Mesenchymal stem cell (in vitro differentiated cells and primary cell): ENCODE measurements at regions not wholly inside any gene's neighbourhood (a gene's known extent, or its start where the extent isn't known, plus 50 kb on each side); places are given as distances from the start of the nearest gene placed in this dataset.

Experiments used
- DNase-seq: peaks from one replicate; pipeline ENCODE4 v3.0.0-alpha.2; 2013
- H2AFZ ChIP-seq: one replicate; pipeline ENCODE4 v1.6.1; 2013; ENCODE audit warnings: low read depth, mild to moderate bottlenecking, control low read depth, inconsistent platforms, low read length, moderate library complexity
- H2AK5ac ChIP-seq: 2 replicates; pipeline ENCODE4 v1.6.1; 2013; ENCODE audit warnings: low read length, moderate library complexity, mild to moderate bottlenecking, inconsistent platforms; ENCODE audit not compliant: severe bottlenecking
- H2BK120ac ChIP-seq: one replicate; pipeline ENCODE4 v1.6.1; 2013; ENCODE audit warnings: low read depth, mild to moderate bottlenecking, inconsistent platforms, low read length, moderate library complexity
- H2BK12ac ChIP-seq, 2 experiments: one replicate each; pipeline ENCODE4 v1.6.1; 2013; ENCODE audit warnings: inconsistent platforms in 2 of 2, low read length in 2 of 2, mild to moderate bottlenecking in 2 of 2, moderate library complexity in 2 of 2, control low read depth in 1 of 2
- H2BK15ac ChIP-seq: one replicate; pipeline ENCODE4 v1.6.1; 2013; ENCODE audit warnings: mild to moderate bottlenecking, low read depth, inconsistent platforms; ENCODE audit not compliant: poor library complexity, severe bottlenecking
- H2BK5ac ChIP-seq: 2 replicates; pipeline ENCODE4 v1.6.1; 2013; ENCODE audit warnings: low read depth, mild to moderate bottlenecking, low read length, control low read depth, inconsistent platforms; ENCODE audit not compliant: poor library complexity, severe bottlenecking
- H3K14ac ChIP-seq, 2 experiments: one replicate each; pipeline ENCODE4 v1.6.1; 2013; ENCODE audit warnings: inconsistent platforms in 2 of 2, low read length in 2 of 2, control low read depth in 1 of 2, mild to moderate bottlenecking in 1 of 2, moderate library complexity in 1 of 2
- H3K18ac ChIP-seq, 2 experiments: one replicate each; pipeline ENCODE4 v1.6.1; 2013; ENCODE audit warnings: inconsistent platforms in 2 of 2, low read length in 2 of 2, control low read depth in 1 of 2, low read depth in 1 of 2, mild to moderate bottlenecking in 1 of 2
- H3K23ac ChIP-seq, 2 experiments: one replicate each; pipeline ENCODE4 v1.6.1; 2013; ENCODE audit warnings: inconsistent platforms in 2 of 2, low read length in 2 of 2, mild to moderate bottlenecking in 2 of 2, moderate library complexity in 2 of 2, control low read depth in 1 of 2
- H3K27ac ChIP-seq: 2 replicates; pipeline ENCODE4 v1.5.1; 2013; ENCODE audit warnings: mild to moderate bottlenecking, moderate library complexity, low read length, control low read depth, inconsistent platforms; ENCODE audit not compliant: poor library complexity, severe bottlenecking
- H3K27me3 ChIP-seq, 2 experiments: 2 replicates each; pipeline versions ENCODE4 v1.6.1 to v1.7.0; 2013; ENCODE audit warnings: low read length in 2 of 2, mild to moderate bottlenecking in 2 of 2, moderate library complexity in 2 of 2, control low read depth in 1 of 2, inconsistent platforms in 1 of 2; ENCODE audit not compliant: control insufficient read depth in 1 of 2, insufficient read depth in 1 of 2
- H3K36me3 ChIP-seq, 2 experiments: 2 replicates each; pipeline versions ENCODE4 v1.6.1 to v1.7.0; 2013; ENCODE audit warnings: low read length in 2 of 2, control low read depth in 1 of 2, inconsistent platforms in 1 of 2, low read depth in 1 of 2, mild to moderate bottlenecking in 1 of 2; ENCODE audit not compliant: insufficient read depth in 2 of 2, control insufficient read depth in 1 of 2
- H3K4ac ChIP-seq, 2 experiments: one replicate each; pipeline ENCODE4 v1.6.1; 2013; ENCODE audit warnings: inconsistent platforms in 2 of 2, low read length in 2 of 2, mild to moderate bottlenecking in 2 of 2, moderate library complexity in 2 of 2, control low read depth in 1 of 2, low read depth in 1 of 2
- H3K4me1 ChIP-seq: 2 replicates; pipeline ENCODE4 v1.6.1; 2013; ENCODE audit warnings: low read depth, low read length, control low read depth; ENCODE audit not compliant: control insufficient read depth, insufficient read depth
- H3K4me2 ChIP-seq: 2 replicates; pipeline ENCODE4 v1.6.1; 2013; ENCODE audit warnings: low read length, mild to moderate bottlenecking, inconsistent platforms; ENCODE audit not compliant: poor library complexity, severe bottlenecking
- H3K4me3 ChIP-seq, 2 experiments: 2 replicates each; pipeline versions ENCODE4 v1.5.1 to v1.7.0; 2013; ENCODE audit warnings: low read length in 2 of 2, mild to moderate bottlenecking in 2 of 2, control low read depth in 1 of 2, low read depth in 1 of 2; ENCODE audit not compliant: insufficient read depth in 1 of 2
- H3K79me1 ChIP-seq: replicated peaks from 2 replicates; pipeline ENCODE4 v1.6.1; 2013; ENCODE audit warnings: mild to moderate bottlenecking, control low read depth, low read length, inconsistent platforms; ENCODE audit not compliant: poor library complexity, severe bottlenecking
- H3K9ac ChIP-seq: 2 replicates; pipeline ENCODE4 v1.7.0; 2013; ENCODE audit warnings: mild to moderate bottlenecking, low read length, moderate library complexity
- H3K9me3 ChIP-seq: 2 replicates; pipeline ENCODE4 v1.7.0; 2013; ENCODE audit warnings: mild to moderate bottlenecking, low read length; ENCODE audit not compliant: control insufficient read depth
- H4K8ac ChIP-seq: one replicate; pipeline ENCODE4 v1.6.1; 2013; ENCODE audit warnings: inconsistent platforms, mild to moderate bottlenecking, low read length, moderate library complexity
- H4K91ac ChIP-seq: one replicate; pipeline ENCODE4 v1.6.1; 2013; ENCODE audit warnings: mild to moderate bottlenecking, low read length, inconsistent platforms
- WGBS: methylation state at CpG from one replicate; pipeline ENCODE4 v1.1.7; 2013; ENCODE audit warnings: mixed read lengths; 5-methylcytosine and 5-hydroxymethylcytosine counted together

DNA sequence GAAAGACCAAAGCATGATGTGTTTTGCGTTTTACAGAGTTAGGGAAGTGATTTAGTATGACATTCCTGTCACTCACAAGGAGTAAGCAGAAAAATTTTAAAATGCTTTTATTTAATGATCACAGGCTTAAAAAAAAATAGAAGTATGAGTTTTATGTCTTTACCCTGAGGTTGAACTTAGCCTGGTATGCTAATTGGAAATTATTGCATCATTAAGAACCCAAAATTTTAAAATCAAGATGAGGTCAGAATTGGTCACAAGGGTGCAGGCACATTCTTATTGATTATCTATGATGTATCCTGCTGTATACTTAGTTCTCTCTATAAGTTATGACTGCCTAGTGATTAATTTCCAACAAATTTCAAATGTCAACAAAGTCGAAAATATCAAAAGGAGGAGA is 585.6 kb upstream of the ALCAM start:
- Histone ChIP-seq H2BK5ac (no peak overlapping the region), H2BK15ac (no peak overlapping the region), H2BK12ac (no peak overlapping the region), H2BK120ac (no peak overlapping the region), H3K14ac (no peak overlapping the region), H4K91ac (no peak overlapping the region), H3K4me3 (no peak overlapping the region), H3K4ac (no peak overlapping the region), H3K36me3 (no peaks in the 10 kb centered on the region), H3K18ac (no peak overlapping the region), H3K4me1 (no peaks in the 10 kb centered on the region), H4K8ac (no peak overlapping the region), H3K79me1 (no peaks in the 10 kb centered on the region), H3K23ac (no peak overlapping the region), H2AFZ (no peak overlapping the region), H3K9me3 (no peaks in the 10 kb centered on the region), H3K27me3 (no peaks in the 10 kb centered on the region), H3K9ac (no peak overlapping the region), H3K27ac (no peak overlapping the region), H3K4me2 (no peak overlapping the region), H2AK5ac (no peak overlapping the region)
- no peak for DNase-seq
- 100% methylated on average over 2 of the region's 2 CpGs for WGBS

DNA sequence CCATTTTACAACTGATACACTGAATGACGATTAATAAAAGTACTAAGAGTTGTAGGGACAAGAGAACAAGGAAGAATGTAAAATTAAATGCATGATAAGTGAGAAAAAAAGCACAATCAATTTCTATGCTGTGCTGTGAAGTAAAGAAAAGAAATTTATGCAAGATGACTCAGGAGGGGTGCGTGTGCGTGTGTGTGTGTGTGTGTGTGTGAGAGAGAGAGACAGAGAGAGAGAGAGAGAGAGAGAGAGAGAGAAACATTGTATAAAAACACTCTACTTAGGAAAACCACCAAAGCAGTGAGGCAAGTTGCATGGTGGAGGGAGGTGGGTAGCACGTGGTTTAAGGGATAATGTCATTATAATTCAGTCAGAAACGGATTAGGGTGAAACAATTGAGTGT is 580.8 kb upstream of the ALCAM start:
- no peak overlapping the region for H3K18ac ChIP-seq
- no peaks in the 10 kb centered on the region for H3K36me3 ChIP-seq
- no peak overlapping the region for H4K91ac ChIP-seq
- H2AFZ ChIP-seq: no peak overlapping the region
- H2BK120ac ChIP-seq: no peak overlapping the region
- 84% methylated on average over 4 of the region's 5 CpGs for WGBS
- H2BK15ac ChIP-seq: no peak overlapping the region
- DNase-seq: peak; percentile 43
- no peak overlapping the region for H2BK12ac ChIP-seq
- no peak overlapping the region for H4K8ac ChIP-seq
- H3K14ac ChIP-seq: no peak overlapping the region
- H3K4ac ChIP-seq: no peak overlapping the region
- H3K27me3 ChIP-seq: no peaks in the 10 kb centered on the region
- no peaks in the 10 kb centered on the region for H3K4me1 ChIP-seq
- no peak overlapping the region for H3K4me3 ChIP-seq
- no peak overlapping the region for H2AK5ac ChIP-seq
- H3K79me1 ChIP-seq: no peaks in the 10 kb centered on the region
- H3K23ac ChIP-seq: no peak overlapping the region
- no peak overlapping the region for H3K9ac ChIP-seq
- no peak overlapping the region for H2BK5ac ChIP-seq
- no peak overlapping the region for H3K27ac ChIP-seq
- H3K4me2 ChIP-seq: no peak overlapping the region
- no peaks in the 10 kb centered on the region for H3K9me3 ChIP-seq

DNA sequence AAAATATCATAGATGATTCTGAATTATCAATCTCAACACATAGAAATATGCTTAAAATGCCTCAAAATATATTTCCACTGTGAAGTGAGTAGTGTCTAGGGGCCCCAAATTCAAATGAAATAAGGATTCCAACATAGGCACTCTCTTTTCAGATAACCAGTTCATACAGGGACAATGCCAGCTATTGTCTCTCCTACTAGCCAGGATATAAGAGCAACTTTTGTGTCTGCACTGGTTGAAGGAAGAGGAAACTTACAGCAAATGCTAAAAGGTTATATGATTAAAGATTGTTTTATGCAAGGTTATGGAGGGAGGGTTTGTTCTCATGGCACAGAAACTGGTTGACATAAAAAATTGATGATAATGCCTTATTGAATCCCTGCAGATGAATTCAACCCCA is 579.4 kb upstream of the ALCAM start:
- no peak overlapping the region for H3K9ac ChIP-seq
- no peak overlapping the region for H3K27ac ChIP-seq
- no peak overlapping the region for H3K4me3 ChIP-seq
- no peak overlapping the region for H2BK15ac ChIP-seq
- no peak for DNase-seq
- H3K4ac ChIP-seq: no peak overlapping the region
- H4K8ac ChIP-seq: no peak overlapping the region
- no peak overlapping the region for H3K18ac ChIP-seq
- no peak overlapping the region for H2AFZ ChIP-seq
- no peak overlapping the region for H2BK120ac ChIP-seq
- H3K14ac ChIP-seq: no peak overlapping the region
- no peaks in the 10 kb centered on the region for H3K36me3 ChIP-seq
- no peak overlapping the region for H3K23ac ChIP-seq
- no peak overlapping the region for H3K4me2 ChIP-seq
- no peaks in the 10 kb centered on the region for H3K27me3 ChIP-seq
- no peak overlapping the region for H2BK5ac ChIP-seq
- H4K91ac ChIP-seq: no peak overlapping the region
- H3K9me3 ChIP-seq: no peaks in the 10 kb centered on the region
- no peak overlapping the region for H2BK12ac ChIP-seq
- H3K4me1 ChIP-seq: no peaks in the 10 kb centered on the region
- H3K79me1 ChIP-seq: no peaks in the 10 kb centered on the region
- no peak overlapping the region for H2AK5ac ChIP-seq

DNA sequence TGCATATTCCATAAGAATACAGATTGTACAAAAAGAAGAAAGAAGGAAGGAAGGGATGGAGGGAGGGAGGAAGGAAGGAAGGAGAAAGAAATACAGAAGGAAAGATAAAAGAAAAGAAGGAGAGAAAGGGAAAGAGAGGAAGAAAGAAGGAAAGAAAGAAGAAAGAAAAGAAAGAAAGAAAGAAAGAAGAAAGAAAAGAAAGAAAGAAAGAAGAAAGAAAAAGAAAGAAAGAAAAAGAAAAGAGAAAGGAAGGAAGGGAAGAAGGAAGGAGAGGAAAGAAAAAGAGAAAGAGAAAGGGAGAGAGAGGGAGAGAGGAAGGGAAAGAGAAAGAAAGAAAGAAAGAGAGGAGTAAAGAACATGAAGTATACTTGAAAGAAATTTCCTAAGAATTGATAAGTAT is 577.9 kb upstream of the ALCAM start:
- H2BK15ac ChIP-seq: no peak overlapping the region
- H2AFZ ChIP-seq: no peak overlapping the region
- H4K91ac ChIP-seq: no peak overlapping the region
- no peaks in the 10 kb centered on the region for H3K27me3 ChIP-seq
- no peak overlapping the region for H3K4me2 ChIP-seq
- H3K79me1 ChIP-seq: no peaks in the 10 kb centered on the region
- no peak overlapping the region for H3K23ac ChIP-seq
- H3K4me1 ChIP-seq: no peaks in the 10 kb centered on the region
- H3K18ac ChIP-seq: no peak overlapping the region
- no peak overlapping the region for H2BK120ac ChIP-seq
- H3K14ac ChIP-seq: no peak overlapping the region
- no peak overlapping the region for H3K9ac ChIP-seq
- H2BK5ac ChIP-seq: no peak overlapping the region
- H4K8ac ChIP-seq: no peak overlapping the region
- H3K27ac ChIP-seq: no peak overlapping the region
- H3K4me3 ChIP-seq: no peak overlapping the region
- H2BK12ac ChIP-seq: no peak overlapping the region
- H3K9me3 ChIP-seq: no peaks in the 10 kb centered on the region
- H3K4ac ChIP-seq: no peak overlapping the region
- no peak overlapping the region for H2AK5ac ChIP-seq
- H3K36me3 ChIP-seq: no peaks in the 10 kb centered on the region
- DNase-seq: no peak
